Activated naive CD8-positive, alpha-beta T cell treated with anti-CD3 and anti-CD28 coated beads, Interleukin-2, amount 50 U/mL, for 24 hours (primary cell): ENCODE measurements at regions not wholly inside any gene's neighbourhood (a gene's known extent, or its start where the extent isn't known, plus 50 kb on each side); places are given as distances from the start of the nearest gene placed in this dataset.

Source experiments
- ATAC-seq: fragments of 150-1000 bp; cut with Tn5 transposase; one replicate; pipeline ENCODE4 v1.10.0; 2021
- DNase-seq: peaks from one replicate; pipeline ENCODE4 v3.0.0; 2021
- H3K27ac Mint-ChIP-seq: one replicate; pipeline ENCODE4 v1.8.0; 2021; ENCODE audit warnings: mild to moderate bottlenecking, mixed read lengths
- H3K27me3 Mint-ChIP-seq: one replicate; pipeline ENCODE4 v1.8.0; 2021; ENCODE audit warnings: mixed read lengths
- H3K36me3 Mint-ChIP-seq: one replicate; pipeline ENCODE4 v1.8.0; 2021; ENCODE audit warnings: low read depth, mixed read lengths
- H3K4me1 Mint-ChIP-seq: one replicate; pipeline ENCODE4 v1.8.0; 2021; ENCODE audit warnings: mixed read lengths
- H3K4me3 Mint-ChIP-seq: one replicate; pipeline ENCODE4 v1.8.0; 2021; ENCODE audit warnings: mild to moderate bottlenecking, moderate library complexity, mixed read lengths
- H3K9me3 Mint-ChIP-seq: one replicate; pipeline ENCODE4 v1.8.0; 2021; ENCODE audit warnings: mixed read lengths

DNA sequence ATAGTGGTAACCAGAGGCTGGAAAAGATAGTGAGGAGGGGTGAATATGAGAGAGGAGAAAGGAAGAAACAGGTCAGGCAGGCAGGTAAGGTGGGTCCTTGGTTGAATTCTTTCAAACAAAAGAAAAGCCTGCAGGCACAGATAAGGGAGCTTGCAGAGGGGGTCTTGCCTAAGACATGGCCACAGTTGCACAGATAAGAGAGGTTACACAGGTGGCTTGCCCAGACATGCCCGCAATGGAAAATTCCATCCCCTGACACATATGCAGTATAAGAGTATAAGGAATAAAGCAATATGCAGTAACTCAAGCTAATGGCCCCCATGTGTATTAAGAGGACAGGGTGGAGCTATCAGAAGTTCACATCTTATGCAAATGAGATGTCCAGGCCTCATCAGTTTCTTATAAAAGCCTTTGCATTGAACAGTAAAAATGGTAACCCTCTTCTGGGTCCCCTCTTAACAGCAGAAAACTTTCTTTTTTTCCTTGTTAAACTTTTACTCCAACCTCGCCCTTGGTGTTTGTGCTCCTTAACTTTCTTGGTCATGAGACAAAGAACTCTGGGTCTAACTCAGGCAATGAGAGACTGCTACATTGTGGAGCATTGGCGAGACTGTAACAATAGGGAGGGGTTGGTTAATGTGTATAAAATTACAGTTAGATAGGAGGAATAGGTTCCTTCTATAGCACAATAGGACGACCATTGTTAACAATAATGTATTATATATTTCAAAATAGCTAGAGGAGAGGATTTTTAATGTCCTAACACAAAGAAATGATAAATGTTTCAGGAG is 764.6 kb downstream of the TSN start:
- no peaks in the 10 kb centered on the region for H3K36me3 Mint-ChIP-seq
- DNase-seq (no peak), ATAC-seq (no peak)
- H3K9me3 Mint-ChIP-seq: peaks cover 5% of the 10 kb centered on the region
- no peak overlapping the region for H3K27ac Mint-ChIP-seq
- H3K4me3 Mint-ChIP-seq: no peak overlapping the region
- H3K27me3 Mint-ChIP-seq: no peaks in the 10 kb centered on the region
- no peaks in the 10 kb centered on the region for H3K4me1 Mint-ChIP-seq

- Mint-ChIP-seq H3K27ac (no peak overlapping the region), H3K36me3 (no peaks in the 10 kb centered on the region), H3K4me3 (no peak overlapping the region), H3K27me3 (no peaks in the 10 kb centered on the region), H3K9me3 (peaks cover 3% of the 10 kb centered on the region), H3K4me1 (no peaks in the 10 kb centered on the region)
- DNase-seq: no peak
- no peak for ATAC-seq
Measured at GRCh38 chr2:122523143-122523542, 767.7 kb downstream of the TSN start.

- no peak for DNase-seq
- Mint-ChIP-seq H3K4me1 (no peaks in the 10 kb centered on the region), H3K4me3 (no peak overlapping the region), H3K9me3 (peaks cover 3% of the 10 kb centered on the region), H3K27me3 (no peaks in the 10 kb centered on the region), H3K27ac (no peak overlapping the region), H3K36me3 (no peaks in the 10 kb centered on the region)
- no peak for ATAC-seq
Measured at GRCh38 chr2:122523981-122524380, 768.5 kb downstream of the TSN start.

DNA sequence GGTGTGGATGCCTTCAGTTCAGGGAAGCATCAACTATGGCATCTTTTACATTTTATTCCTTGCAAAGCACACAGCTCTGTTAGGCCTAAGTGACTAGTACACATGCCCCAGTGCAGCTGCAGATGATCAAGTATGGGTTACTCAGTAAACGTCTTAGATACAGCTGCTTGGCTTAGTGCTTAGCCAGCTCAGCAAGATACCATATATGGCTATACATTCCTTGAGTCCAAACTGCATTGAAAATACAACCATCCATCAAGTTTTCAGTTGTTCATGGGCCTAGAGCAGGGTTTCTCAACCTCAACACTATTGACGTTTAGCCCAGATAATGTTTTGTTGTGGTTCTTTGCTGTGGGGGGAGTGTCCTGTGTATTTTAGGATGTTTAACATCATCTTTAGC is 769.9 kb downstream of the TSN start:
- Mint-ChIP-seq H3K9me3 (no peaks in the 10 kb centered on the region), H3K4me1 (no peaks in the 10 kb centered on the region), H3K27ac (no peak overlapping the region), H3K4me3 (no peak overlapping the region), H3K27me3 (no peaks in the 10 kb centered on the region), H3K36me3 (no peaks in the 10 kb centered on the region)
- DNase-seq (no peak), ATAC-seq (no peak)

DNA sequence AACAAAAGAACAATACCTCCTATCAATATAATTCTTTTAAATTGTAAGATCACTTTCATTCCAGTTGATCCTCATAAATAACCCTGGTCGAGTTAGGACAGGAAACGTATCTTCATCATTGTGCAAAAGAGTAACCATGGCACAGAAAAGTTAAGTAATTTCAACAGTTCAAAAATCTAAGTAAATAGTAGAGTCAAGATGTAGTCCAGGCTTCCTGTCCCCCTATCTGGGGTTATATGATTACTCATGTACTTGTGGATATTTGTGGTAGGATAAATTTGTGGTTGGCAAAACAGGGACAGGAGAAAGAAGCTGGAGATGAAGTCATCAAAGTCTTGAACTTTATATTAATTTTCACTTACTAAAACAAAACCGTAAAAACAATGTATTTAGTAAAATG is 772.6 kb downstream of the TSN start:
- Mint-ChIP-seq H3K27me3 (no peaks in the 10 kb centered on the region), H3K27ac (no peak overlapping the region), H3K4me1 (no peaks in the 10 kb centered on the region), H3K9me3 (no peaks in the 10 kb centered on the region), H3K4me3 (no peak overlapping the region), H3K36me3 (no peaks in the 10 kb centered on the region)
- no peak for DNase-seq
- no peak for ATAC-seq

GRCh38 chr2:122528958-122529705 is 773.7 kb downstream of the TSN start:
- Mint-ChIP-seq H3K9me3 (no peaks in the 10 kb centered on the region), H3K27ac (no peak overlapping the region), H3K36me3 (no peaks in the 10 kb centered on the region), H3K4me3 (no peak overlapping the region), H3K4me1 (no peaks in the 10 kb centered on the region), H3K27me3 (no peaks in the 10 kb centered on the region)
- no peak for DNase-seq
- ATAC-seq: no peak

- no peak overlapping the region for H3K27ac Mint-ChIP-seq
- no peaks in the 10 kb centered on the region for H3K9me3 Mint-ChIP-seq
- no peaks in the 10 kb centered on the region for H3K4me1 Mint-ChIP-seq
- ATAC-seq (no peak), DNase-seq (no peak)
- no peaks in the 10 kb centered on the region for H3K36me3 Mint-ChIP-seq
- no peaks in the 10 kb centered on the region for H3K27me3 Mint-ChIP-seq
- no peak overlapping the region for H3K4me3 Mint-ChIP-seq
Measured at GRCh38 chr2:122530814-122531213, 775.4 kb downstream of the TSN start.

DNA sequence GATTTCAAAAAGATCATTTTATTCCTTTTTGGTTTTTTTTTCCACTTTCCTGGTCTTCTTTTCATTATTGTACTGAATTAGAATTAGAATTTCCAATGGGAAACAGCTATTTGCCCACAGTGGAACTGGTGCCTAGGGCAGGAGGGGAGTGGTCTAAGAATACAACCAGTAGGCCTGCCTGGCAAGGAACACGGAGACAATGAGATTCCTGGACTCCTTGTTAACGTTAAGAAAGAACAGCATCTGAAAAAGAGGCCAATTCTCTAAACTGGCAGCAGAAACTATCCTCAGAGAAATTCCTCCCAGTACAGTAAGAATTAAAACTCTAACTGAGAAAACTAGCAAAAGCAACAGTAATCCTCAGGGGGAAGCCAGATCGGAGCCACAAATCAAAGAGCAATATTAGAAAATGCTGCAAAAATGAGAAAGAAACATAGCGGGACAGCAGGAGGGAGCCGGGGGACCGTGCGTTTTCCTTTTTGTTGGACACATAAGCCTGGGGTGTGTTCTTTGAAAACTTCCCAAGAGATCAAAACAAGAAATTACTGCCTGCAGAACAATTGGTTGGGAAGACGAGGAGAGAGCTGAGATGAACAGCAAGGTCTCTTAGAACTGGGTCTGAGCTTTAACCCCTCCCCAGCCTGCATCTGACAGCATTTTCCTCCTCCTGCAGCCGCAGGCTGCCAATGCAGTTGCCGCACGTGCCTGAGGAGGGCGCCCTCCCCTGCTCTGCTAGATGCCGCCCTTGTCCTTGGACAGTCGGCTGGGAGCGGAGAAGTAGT is 776.0 kb downstream of the TSN start:
- no peak overlapping the region for H3K27ac Mint-ChIP-seq
- no peak for ATAC-seq
- no peaks in the 10 kb centered on the region for H3K36me3 Mint-ChIP-seq
- H3K4me3 Mint-ChIP-seq: no peak overlapping the region
- no peaks in the 10 kb centered on the region for H3K9me3 Mint-ChIP-seq
- no peaks in the 10 kb centered on the region for H3K27me3 Mint-ChIP-seq
- H3K4me1 Mint-ChIP-seq: no peaks in the 10 kb centered on the region
- no peak for DNase-seq

DNA sequence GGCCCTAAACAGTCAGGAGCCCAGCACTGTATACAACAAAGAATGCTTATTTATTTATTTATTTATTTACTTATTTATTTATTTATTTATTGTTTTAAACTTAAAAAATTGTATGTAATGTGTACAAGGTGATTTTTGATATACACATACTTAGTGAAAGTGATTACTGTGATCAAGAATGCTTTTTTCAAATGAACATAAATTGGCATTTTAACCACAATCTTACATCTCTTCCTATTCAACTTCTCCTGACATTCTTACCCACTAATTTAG is 776.6 kb downstream of the TSN start:
- Mint-ChIP-seq H3K4me1 (no peaks in the 10 kb centered on the region), H3K9me3 (peaks cover 4% of the 10 kb centered on the region), H3K4me3 (no peak overlapping the region), H3K36me3 (no peaks in the 10 kb centered on the region), H3K27ac (no peak overlapping the region), H3K27me3 (no peaks in the 10 kb centered on the region)
- DNase-seq (no peak), ATAC-seq (no peak)

DNA sequence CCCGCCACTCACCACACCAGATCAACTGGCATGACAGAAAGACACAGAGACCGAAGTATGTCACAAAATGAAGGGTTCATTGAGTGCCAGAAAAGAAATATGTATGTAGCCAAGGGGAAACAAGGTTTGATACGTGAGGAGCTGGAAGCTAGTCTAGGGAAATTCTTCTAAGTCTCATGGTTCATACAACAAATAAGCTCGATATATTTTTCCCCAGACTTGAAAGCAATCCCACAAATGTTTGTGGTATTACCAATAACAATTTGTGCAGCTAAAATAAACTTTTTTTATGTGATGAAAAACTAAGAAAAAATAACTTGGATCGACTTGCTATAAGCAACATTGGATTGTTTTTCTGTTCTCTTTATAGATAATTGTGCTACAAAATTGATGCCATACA is 777.0 kb downstream of the TSN start:
- ATAC-seq (no peak), DNase-seq (no peak)
- Mint-ChIP-seq H3K4me3 (no peak overlapping the region), H3K27ac (no peak overlapping the region), H3K9me3 (peaks cover 4% of the 10 kb centered on the region), H3K4me1 (no peaks in the 10 kb centered on the region), H3K27me3 (no peaks in the 10 kb centered on the region), H3K36me3 (no peaks in the 10 kb centered on the region)

DNA sequence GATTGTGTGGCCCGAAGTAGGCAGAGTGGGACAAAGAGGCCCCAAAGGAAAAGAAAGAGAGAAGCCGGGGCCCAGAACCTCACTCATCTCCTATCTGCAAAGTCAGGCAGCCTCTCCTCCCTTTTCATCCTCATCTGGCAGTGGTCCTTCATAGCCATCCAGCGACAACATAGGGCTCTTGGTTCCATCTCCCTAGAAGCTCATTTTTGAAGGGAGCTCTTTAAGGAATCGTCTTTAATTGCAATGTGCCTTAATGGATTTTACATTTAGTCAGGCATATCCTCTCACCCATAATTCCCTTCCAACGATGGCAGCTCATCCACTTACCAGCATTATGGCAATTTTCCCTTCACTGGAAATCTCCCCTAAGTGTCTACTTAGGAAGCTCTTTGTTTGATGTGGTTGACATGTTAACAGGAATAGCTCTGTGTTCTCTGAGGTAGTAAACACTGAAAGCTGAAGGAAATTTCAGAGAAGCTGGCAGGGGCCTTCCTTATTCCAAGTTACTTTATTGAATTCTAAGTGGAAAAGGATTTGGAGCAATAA is 780.6 kb downstream of the TSN start:
- ATAC-seq (no peak), DNase-seq (no peak)
- Mint-ChIP-seq H3K9me3 (peaks cover 4% of the 10 kb centered on the region), H3K27me3 (no peaks in the 10 kb centered on the region), H3K36me3 (no peaks in the 10 kb centered on the region), H3K4me3 (no peak overlapping the region), H3K27ac (no peak overlapping the region), H3K4me1 (no peaks in the 10 kb centered on the region)

DNA sequence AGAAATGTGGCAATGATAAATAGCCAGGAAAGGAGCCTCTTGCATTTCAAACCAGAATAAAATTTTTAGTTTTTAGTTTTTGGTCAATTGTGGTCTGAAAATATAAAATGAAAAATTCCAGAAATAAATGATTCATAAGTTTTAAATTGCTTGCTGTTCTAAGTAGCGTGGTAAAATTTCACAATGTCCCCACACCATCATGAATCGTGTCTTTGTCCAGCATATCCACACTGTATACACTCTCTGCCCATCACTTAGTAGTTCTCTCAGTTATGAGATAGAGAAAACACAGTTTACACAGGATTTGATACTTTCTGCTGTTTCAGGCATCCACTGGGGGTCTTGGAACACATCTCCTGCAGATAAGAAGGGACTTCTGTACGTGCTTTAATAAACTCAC is 783.9 kb downstream of the TSN start:
- no peaks in the 10 kb centered on the region for H3K36me3 Mint-ChIP-seq
- no peak for ATAC-seq
- no peak overlapping the region for H3K27ac Mint-ChIP-seq
- no peaks in the 10 kb centered on the region for H3K27me3 Mint-ChIP-seq
- no peak for DNase-seq
- no peak overlapping the region for H3K4me3 Mint-ChIP-seq
- no peaks in the 10 kb centered on the region for H3K4me1 Mint-ChIP-seq
- H3K9me3 Mint-ChIP-seq: peaks cover 4% of the 10 kb centered on the region

- no peaks in the 10 kb centered on the region for H3K4me1 Mint-ChIP-seq
- H3K36me3 Mint-ChIP-seq: no peaks in the 10 kb centered on the region
- H3K9me3 Mint-ChIP-seq: peaks cover 4% of the 10 kb centered on the region
- H3K27ac Mint-ChIP-seq: no peak overlapping the region
- no peaks in the 10 kb centered on the region for H3K27me3 Mint-ChIP-seq
- no peak for ATAC-seq
- no peak for DNase-seq
- H3K4me3 Mint-ChIP-seq: no peak overlapping the region
Measured at GRCh38 chr2:122539920-122540319, 784.5 kb downstream of the TSN start.

GRCh38 chr2:122542236-122542635 is 786.8 kb downstream of the TSN start:
- Mint-ChIP-seq H3K4me1 (no peaks in the 10 kb centered on the region), H3K36me3 (no peaks in the 10 kb centered on the region), H3K9me3 (no peaks in the 10 kb centered on the region), H3K4me3 (no peak overlapping the region), H3K27me3 (no peaks in the 10 kb centered on the region), H3K27ac (no peak overlapping the region)
- no peak for ATAC-seq
- DNase-seq: no peak

- DNase-seq (no peak), ATAC-seq (no peak)
- no peaks in the 10 kb centered on the region for H3K27me3 Mint-ChIP-seq
- H3K9me3 Mint-ChIP-seq: no peaks in the 10 kb centered on the region
- H3K36me3 Mint-ChIP-seq: no peaks in the 10 kb centered on the region
- H3K4me1 Mint-ChIP-seq: no peaks in the 10 kb centered on the region
- no peak overlapping the region for H3K4me3 Mint-ChIP-seq
- no peak overlapping the region for H3K27ac Mint-ChIP-seq
Measured at GRCh38 chr2:122542646-122543045, 787.2 kb downstream of the TSN start.
